ENCODE measurements at regions not wholly inside any gene's neighbourhood (a gene's known extent, or its start where the extent isn't known, plus 50 kb on each side); places are given as distances from the start of the nearest gene placed in this dataset.

- no peak for TF ChIP-seq POLR2A (IDR thresholded peaks at IDR 0.05; ENCODE audit: low read depth, low read length)
- no peak for TF ChIP-seq CTCF (conservative IDR thresholded peaks at IDR 0.05; ENCODE audit: low read depth, low read length)
- no peak for TF ChIP-seq MAFK (IDR thresholded peaks at IDR 0.05; ENCODE audit: low read depth, low read length)
- no peak for TF ChIP-seq SMC3 (IDR thresholded peaks at IDR 0.05; ENCODE audit: low read depth, low read length)
- TF ChIP-seq RAD21 (IDR thresholded peaks at IDR 0.05; ENCODE audit: low read length), result no peak
- no peak for TF ChIP-seq RCOR1 (IDR thresholded peaks at IDR 0.05; ENCODE audit: insufficient replicate concordance, low read length)
- no peak for TF ChIP-seq USF2 (IDR thresholded peaks at IDR 0.05; ENCODE audit: low read depth, low read length)
- no peak for TF ChIP-seq BHLHE40 (IDR thresholded peaks at IDR 0.05; ENCODE audit: low read depth, low read length)
- no peak for TF ChIP-seq FOS (IDR thresholded peaks at IDR 0.05; ENCODE audit: low read depth, low read length)
- TF ChIP-seq RFX5 (IDR thresholded peaks at IDR 0.05; ENCODE audit: low read depth, low read length), result no peak
- no peak for TF ChIP-seq MXI1 (IDR thresholded peaks at IDR 0.05; ENCODE audit: borderline replicate concordance, low read depth, low read length)
- no peak for TF ChIP-seq CHD1 (IDR thresholded peaks at IDR 0.05; ENCODE audit: low read depth, low read length)
Measured at GRCh38 chr11:95378111-95378510, 147.1 kb upstream of the SESN3 start.

Measured in IMR-90 (cell line).